Lower leg skin (tissue), 3 donors: ENCODE measurements at regions not wholly inside any gene's neighbourhood (a gene's known extent, or its start where the extent isn't known, plus 50 kb on each side); places are given as distances from the start of the nearest gene placed in this dataset.
"Not testable (repeated sequence)": the region's sequence is repeated elsewhere in the genome, so short reads cannot be mapped to it uniquely, and the experiment has no call there.

Source experiments
- POLR2A ChIP-seq, 2 donors: fragments of 450-650 bp; IDR thresholded peaks; one replicate each; pipeline ENCODE4 v1.6.1; 2016 to 2017; ENCODE audit warnings: antibody characterized with exemption in 2 of 2, mild to moderate bottlenecking in 1 of 2, moderate library complexity in 1 of 2
- TF ChIP-seq, protein P1 (sequence below), 3 donors: fragments of 450-650 bp; IDR thresholded peaks; one replicate each; pipeline ENCODE4 v1.5.1; 2016; ENCODE audit warnings: antibody characterized with exemption in 3 of 3, mild to moderate bottlenecking in 3 of 3, moderate library complexity in 2 of 3

DNA sequence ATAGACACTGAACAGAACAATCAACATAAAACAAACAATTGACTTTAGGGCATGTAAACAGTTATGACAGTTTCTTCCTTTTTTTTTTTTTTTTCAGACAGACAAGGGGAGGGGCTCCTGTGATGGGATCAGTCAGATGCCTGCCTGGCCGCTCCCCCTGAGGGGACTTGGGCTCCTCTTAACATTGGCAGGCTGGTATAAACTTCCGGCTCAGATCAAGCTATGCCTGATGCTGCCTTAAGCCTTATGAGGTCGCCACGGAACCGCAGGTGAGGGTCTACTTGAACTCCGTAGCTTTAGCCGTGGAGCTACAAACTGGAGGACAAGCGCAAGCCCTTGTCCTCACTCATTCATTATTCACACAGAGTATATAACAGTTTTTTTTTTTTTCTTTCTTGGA, 115.8 kb downstream of the UNC93B1 start:
- TF ChIP-seq POLR2A (IDR thresholded peaks at IDR 0.05) = not testable (repeated sequence)
- TF ChIP-seq, protein P1, sequence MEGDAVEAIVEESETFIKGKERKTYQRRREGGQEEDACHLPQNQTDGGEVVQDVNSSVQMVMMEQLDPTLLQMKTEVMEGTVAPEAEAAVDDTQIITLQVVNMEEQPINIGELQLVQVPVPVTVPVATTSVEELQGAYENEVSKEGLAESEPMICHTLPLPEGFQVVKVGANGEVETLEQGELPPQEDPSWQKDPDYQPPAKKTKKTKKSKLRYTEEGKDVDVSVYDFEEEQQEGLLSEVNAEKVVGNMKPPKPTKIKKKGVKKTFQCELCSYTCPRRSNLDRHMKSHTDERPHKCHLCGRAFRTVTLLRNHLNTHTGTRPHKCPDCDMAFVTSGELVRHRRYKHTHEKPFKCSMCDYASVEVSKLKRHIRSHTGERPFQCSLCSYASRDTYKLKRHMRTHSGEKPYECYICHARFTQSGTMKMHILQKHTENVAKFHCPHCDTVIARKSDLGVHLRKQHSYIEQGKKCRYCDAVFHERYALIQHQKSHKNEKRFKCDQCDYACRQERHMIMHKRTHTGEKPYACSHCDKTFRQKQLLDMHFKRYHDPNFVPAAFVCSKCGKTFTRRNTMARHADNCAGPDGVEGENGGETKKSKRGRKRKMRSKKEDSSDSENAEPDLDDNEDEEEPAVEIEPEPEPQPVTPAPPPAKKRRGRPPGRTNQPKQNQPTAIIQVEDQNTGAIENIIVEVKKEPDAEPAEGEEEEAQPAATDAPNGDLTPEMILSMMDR (IDR thresholded peaks at IDR 0.05) = not testable (repeated sequence)
